GM21381 (cell line): ENCODE measurements at regions not wholly inside any gene's neighbourhood (a gene's known extent, or its start where the extent isn't known, plus 50 kb on each side); places are given as distances from the start of the nearest gene placed in this dataset.

Experiments
- ATAC-seq: cut with Tn5 transposase; IDR thresholded peaks from one replicate; pipeline ENCODE4 v1.9.1; 2021; ENCODE audit warnings: mild to moderate bottlenecking, moderate library complexity; ENCODE audit not compliant: unreplicated experiment

DNA sequence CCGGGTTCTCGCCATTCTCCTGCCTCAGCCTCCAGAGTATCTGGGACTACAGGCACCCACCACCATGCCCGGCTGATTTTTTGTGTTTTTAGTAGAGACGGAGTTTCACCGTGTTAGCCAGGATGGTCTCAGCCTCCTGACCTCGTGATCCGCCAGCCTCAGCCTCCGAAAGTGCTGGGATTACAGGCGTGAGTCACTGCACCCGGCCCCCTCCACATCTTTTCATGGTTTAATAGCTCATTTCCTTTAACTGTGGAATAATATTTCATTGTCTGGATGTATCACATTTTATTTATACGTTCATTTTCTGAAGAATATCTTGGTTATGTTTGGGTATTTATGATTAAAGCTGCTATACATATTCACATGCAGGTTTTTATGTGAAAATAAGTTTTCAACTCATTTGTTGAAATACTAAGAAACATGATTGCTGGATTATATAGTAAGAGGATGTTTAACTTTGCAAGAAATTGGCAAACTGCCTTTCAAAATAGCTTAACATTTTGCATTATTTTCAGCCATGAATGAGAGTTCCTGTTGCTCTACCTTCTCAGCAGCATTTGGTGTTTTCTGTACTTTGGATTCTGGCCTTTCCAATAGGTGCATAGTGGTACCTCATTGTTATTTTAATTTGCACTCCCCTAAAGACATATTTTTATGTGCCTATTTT, 591.9 kb downstream of the TECRL start:
- no peak for ATAC-seq

DNA sequence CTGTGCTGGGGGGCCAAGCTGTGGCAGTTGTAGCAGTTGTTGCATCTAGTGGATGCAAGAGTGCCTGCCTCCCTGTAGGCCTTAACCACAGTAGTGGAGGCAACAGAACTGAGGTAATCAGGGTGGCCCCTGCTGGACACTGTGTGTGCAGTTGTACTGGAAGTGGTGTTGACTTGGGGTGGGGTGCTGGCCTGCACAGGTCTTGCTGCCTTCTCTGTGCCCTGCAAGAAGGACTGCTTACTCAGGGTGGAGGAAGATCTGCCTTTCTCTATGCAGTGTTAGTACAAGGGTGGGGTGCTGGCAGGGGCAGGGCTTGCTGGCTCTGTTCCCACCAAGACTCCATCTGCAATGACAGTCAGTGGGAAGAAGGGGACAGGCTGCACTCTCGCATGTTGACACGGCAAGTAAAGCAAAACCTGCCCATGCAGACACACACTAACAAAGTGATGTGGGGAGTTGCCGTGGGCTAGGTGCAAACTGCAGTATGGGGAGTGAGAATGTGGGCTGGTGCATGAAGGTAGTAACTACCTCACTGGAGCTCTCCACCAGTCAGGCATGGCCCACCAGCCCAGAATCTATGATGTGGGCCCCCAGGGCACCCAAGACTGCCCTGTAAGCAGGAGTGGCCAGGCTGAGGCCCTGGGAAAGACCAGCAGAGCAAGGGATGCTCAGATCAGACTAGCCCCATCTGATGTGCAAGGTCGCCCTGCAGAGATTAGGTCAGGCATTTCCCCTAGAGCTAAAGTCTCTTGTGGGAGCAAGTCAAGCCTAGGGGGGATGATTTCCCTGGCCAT, 594.9 kb downstream of the TECRL start:
- no peak for ATAC-seq

DNA sequence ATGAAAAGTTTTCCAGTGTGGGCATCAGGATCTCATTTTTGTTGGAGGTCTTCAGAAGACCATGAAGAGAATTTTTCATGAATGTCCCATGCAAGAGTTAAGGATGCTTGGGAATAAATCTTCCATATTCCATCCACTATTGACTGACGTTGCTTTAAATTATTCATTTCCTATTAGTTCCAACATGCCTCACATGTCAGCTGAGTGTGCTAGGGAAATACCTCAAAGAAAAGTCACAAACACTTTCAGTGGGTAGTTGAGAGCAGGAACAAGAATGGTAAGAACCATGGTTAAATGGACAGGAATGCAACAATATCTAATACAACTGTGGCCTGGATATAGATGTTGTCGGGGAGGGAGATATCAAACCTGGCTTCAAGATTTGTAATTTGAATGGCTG, 610.1 kb downstream of the TECRL start:
- no peak for ATAC-seq

DNA sequence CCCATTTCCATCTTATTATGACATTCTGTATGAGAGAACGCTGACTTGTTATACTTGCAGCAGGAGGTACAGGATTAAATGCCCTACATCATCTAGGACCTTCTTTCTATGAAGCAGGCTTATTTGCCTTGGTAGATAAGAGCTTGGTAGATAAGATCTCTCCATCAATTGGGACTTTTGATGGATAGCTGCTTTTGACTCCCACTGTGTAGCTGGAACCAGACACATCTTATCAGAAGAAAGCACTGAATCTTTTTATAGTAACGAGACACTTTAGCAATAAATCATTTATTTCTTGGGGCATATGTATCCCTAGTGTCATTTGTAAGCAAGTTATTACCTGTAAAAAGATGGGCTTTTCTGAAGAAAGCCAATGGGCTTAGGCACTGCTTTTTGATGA, 613.9 kb downstream of the TECRL start:
- no peak for ATAC-seq

DNA sequence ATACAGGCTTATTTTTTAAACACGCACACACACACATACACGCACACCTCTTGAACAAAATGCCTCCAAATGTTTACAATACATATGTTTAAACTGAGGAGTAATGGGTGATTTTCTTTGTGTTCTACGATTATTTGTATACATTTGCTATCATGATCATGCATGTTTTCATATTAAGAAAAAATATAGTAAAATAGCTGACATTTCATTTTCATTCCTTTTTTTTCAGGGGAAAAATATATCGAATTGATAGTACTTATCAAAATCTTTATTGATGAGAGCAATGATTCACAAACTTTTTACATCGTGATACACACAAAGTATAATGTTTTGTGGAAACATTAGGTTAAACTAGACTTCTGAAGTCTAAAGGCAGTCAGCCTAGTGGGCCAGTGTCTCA, 618.9 kb downstream of the TECRL start:
- ATAC-seq, result no peak

DNA sequence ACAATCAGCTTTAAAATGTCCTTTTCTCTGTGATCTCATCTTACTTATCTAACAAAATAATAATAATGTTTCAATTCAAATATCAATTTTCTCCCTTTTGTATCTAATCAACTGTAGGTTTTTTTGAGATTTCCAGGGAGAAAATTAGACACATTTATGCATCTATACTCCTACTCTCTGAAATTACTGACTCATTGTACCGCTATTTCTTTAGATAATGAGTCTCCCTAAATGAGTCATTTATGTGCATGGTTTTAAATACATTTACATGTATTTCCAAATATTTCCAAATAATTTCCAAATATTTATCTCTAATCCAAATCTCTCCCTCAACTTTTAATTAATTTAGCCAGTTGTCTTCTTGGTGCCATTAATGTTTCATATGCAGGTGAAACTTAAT, 621.0 kb downstream of the TECRL start:
- no peak for ATAC-seq

DNA sequence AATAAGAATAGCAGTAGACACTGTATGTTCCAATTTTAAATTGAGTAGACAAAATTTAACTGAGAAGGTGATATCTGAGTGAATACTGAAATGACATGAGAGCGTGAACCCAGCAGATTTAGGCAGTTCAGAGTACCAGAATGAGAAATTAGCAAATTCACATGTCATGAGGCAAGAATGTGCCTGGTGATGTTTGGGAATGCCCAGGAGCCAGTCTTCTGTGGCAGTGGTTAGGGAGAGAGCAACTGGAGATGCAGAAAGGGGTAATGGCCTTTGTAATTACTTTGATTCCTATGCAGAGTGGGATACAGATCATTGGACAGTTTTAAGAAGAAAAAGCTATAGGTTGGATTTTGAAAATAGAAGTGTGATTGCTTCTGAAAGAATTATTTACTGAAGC, 621.9 kb downstream of the TECRL start:
- ATAC-seq, result no peak

DNA sequence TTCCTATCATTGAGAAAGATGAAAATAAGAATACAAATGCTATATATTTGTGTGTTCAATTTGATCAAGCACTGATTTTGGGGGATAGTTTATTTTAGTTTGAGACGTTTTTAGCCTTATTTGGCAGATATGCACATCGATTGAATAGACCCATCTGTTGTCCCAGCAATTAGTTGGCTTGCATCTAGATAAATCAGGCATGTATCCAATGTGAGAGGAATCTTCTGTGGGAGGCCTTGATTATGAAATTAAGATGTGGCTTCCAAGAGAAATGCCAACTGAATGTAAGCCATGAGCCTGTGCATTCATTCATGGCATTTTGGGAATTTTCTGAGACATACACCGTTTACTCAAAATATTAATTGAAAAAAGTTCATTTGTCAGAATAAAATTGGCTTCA, 623.1 kb downstream of the TECRL start:
- ATAC-seq, result no peak

DNA sequence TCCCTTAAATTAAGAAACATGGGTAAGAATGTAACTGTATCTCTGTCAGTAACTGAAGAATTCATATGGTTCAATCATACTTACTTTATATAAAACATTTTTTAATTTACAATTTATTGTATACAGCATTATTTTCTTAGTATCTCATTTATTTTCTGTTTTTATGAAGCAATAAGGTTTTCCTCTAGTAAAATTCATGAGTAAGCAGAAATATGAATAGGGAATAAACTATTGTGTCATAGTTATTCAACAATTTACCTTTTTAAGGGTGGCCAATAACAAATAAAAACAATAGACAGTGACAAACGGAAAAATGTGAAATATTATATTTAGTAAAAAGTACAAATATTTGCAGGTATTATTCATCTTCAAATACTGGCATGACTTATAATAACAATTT, 624.4 kb downstream of the TECRL start:
- no peak for ATAC-seq

DNA sequence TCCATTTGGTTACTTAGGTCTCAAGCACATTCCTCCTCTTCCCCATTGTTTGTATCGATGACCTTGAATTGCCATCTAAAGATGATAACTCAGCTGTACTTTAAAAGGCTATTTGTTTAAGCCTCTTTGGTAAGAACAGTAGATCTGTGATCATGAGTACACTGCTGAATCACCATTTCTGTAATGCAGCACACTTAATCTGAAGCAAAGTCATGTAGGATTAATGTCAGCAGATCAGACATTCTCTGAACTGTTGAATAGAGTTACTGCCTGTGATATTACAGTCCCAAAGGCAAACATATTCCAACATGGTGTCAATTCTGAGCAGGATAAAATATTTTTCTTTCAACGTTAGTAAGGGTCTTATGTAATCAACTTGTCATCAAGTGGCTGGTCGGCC, 631.6 kb downstream of the TECRL start:
- no peak for ATAC-seq

DNA sequence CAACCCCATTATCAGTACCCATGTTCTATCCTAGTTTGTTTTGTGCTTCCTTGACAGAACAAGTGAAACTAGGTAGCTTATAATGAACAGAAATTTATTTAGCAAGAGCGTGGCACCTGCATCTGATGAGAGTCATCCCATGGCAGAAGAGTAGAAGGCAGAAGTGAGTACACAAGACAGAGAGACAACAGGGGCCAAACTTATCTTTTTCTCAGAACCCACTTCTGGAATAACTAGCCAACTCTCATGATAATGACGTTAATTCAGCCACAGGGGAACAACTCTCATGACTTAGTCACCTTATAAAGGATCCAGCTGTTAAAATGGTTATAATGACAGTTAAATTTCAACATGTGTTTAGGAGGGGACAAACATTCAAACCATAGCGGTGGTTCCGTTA, 644.9 kb downstream of the TECRL start:
- no peak for ATAC-seq

DNA sequence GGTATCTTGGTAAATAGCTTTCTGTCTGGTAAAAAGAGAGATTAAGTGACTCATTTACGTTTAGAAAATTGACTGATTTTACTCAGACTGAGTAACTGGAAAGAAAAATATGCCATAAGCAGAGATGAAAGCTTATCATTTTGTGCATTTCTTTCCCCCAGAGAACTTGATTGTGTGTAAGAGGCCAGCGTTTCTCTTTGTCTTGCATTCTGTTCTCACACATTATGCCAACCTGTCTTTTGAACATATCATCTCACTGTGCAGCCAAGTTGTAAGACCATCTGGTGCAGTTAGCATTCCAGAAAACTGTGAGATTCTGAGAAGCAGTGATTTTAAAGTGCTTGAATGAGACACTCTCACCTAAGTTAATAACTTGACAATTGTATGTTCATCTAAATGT, 651.3 kb downstream of the TECRL start:
- ATAC-seq, result no peak

DNA sequence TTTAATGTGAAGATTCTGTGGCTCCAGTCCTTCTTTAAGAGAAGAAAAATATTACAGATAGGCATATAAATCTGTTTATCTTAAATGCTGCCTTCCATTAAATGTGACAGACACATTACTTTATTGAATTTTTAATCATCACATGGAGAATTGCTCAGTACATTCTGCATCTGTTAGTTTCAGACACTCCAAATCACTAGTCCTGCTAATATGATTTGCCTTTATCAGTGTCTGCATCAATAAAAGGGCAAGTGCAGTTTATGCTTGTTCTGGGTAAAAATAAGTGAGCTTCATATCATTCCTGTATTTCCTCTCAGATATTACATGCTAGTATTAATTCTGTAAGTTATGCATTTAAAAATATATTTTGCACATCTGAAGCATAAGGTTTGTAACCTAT, 666.4 kb downstream of the TECRL start:
- no peak for ATAC-seq

DNA sequence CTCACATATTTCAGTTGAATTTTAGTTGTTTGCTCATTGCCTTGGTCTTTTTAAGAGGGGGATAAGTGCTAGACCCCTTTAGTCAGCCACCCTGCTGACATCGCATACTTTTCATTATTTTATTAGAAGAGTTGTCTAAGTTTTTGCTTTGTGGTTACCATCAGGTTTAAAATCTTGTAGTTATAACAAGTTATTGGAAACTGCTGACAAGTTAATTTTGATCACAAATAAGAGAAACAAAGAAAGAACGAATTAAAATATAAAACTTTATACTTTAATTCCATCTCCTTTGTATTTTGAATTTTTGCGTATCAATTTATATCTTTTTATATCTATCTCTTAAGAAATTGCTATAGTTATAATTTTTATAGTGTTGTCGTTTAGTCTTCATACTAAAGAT, 679.7 kb downstream of the TECRL start:
- no peak for ATAC-seq

DNA sequence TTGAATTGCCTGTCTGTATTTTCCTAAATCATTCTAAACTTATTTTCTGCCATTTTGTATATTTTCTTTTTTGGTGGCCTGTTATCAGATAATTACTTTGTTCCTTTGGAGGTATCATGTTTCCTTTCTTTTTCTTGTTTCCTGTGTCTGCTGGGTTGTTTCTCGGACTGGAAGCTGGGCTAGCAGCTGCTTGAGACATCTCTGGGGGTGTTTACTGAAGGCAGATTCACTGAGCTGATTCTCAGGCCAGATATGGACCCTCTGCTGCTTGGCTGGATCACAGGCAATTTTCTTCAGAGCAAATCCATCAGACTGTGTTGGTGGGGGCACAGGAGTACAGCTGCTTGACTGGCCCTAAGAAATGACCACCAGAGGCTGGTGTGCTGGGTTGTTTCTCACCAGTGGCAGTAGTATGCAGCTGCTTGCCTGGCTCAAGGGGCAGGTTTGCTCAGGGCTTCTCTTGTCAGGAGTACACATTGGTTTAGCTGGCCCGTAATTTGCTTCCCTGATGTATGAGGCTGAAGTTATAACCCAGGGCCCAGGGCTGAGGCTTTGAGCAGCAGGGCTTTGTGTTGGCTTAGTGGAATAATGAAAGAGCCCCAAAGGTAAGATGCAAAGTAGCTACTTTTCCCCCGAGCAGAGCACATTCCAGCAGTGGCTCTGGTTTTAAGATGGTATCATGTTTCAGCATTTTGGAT, 680.6 kb downstream of the TECRL start:
- ATAC-seq, result no peak

DNA sequence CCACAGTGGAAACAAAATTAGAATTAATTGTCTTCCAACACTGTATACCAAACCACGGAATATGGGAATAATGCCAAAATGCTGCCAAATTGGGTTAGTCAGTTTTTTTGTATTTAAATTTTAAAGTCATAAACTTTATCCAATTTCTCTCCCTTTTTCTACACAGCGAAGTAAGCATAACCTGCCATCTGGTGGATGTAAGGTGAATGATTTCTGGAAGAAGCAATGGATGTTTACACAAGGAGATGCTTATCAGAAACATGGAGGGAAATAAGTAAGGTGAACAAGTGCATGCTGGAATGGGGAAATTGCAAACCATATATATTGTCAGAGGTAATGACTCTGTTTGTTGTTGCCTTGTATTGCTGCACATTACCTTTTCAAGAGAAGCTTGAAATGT, 691.9 kb downstream of the TECRL start:
- no peak for ATAC-seq

DNA sequence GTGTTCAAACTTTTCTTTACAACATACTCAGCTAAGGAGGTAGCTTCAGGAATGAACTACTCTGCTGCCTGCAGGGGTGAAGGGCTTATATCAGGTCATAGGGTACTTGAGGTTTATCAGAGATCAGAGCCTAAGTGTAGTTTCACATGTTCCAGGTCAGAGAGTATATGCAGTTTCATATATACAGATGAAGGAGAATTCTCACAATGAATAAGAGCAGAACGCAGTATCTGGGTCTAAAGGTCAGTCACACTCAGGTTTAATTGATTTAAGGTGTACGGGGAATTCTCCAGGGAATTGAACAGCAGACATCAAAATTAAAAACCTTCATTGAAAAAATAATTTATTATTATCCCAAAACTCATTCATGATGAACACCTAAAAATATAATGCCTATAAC, 700.6 kb downstream of the TECRL start:
- no peak for ATAC-seq

DNA sequence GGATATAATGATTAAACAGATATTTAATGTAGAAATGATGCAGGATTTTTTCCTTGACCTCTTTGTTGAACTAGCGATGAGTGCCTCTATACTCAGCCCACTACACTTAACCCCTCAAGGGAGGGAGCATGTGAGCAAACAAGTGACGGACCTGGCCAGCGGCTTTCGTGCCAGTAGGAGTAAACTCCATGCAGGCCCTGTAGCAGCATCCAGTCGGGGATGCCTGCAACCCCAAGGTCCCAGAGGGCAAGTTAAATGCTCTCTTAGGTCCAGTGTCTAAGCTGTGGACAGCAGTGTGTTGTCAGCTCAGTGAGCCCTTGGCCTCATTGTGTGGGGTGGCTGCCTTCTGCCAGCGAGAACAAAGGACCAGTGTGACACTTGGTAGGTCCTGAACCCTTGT, 708.7 kb downstream of the TECRL start:
- ATAC-seq, result no peak

DNA sequence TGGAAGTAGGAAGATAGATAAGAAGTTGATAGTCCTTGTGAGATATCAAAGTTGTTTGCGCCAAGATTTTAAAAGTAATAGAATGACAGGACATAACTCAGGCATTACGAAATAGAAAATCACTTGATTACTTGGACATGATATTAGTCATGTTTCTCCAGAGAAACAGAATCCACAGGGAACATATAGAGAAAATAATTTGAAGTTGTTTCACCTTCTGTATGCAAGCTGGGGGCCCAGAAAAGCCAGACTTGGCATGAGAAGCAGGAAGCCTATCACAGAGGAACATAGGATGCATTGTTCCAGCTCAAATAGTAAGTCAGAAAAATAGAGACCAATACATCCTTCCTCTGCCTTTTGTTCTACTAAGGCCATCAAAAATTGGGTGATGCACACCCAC, 715.9 kb downstream of the TECRL start:
- no peak for ATAC-seq

DNA sequence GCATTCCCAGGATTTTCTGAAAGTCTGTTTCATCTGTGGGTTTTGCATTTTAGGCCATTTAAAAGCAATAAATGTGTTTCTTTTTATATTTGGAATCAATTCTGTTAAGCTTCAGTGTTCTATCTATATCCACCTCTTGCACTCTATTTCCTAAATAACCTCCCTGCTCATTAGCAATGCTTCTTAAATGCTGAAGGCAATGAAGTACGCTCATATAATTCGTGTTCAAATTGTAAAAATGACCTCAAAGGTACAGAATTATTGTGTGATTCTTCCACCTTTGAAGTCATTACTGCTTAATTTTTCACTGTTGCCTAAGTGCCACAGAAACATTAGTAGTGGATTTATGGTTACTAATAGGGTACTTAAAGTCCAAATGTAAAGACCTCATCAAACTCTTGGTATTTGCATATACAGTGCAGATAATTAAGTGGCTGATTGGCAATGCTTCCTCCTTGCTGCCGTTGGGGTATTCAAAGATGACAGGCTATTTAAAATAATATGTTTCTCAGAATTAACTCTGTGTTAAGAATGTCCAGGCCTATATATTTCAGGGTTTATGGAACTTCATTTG, 730.8 kb downstream of the TECRL start:
- ATAC-seq, result no peak

DNA sequence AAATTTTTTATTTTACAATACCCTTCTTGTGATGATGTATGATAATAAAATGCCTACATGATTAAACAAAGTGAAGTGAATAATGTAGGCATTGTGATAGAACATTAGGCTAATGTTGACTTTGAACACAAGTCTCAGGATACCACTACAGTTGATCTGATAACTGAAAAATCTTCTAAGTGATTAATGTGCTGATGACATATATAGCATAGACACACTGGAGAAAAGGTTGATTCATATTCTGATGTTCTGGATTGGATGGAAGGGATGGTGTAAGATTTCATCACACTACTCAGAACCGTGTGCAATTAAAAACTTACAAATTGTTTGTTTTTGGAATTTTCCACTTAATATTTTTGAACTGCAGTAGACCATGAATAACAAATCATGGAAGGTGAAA, 738.5 kb downstream of the TECRL start:
- no peak for ATAC-seq

DNA sequence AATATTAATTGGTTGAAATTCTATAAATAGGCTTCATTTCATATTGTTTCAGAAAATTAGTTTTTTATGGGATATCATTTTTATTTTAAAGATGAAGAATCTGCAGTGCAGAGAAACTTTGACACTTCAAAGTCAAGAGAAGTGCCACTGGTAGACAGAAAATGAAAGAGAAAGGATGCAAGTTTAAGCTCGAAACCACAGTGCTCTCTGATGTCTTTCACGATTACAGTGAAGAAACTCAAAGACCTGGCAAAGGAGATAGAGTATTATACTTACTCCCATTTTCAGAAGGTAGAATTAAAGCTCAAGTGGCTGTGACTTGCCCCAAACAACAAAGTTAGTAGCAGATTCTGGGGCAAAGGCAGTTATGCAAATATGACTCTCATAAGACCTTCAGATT, 745.4 kb downstream of the TECRL start:
- peak; percentile 64 for ATAC-seq
